SHP77 (cell line): ENCODE measurements at regions not wholly inside any gene's neighbourhood (a gene's known extent, or its start where the extent isn't known, plus 50 kb on each side); places are given as distances from the start of the nearest gene placed in this dataset.
"Not testable (repeated sequence)": the region's sequence is repeated elsewhere in the genome, so short reads cannot be mapped to it uniquely, and the experiment has no call there.

Source experiments
- DNase-seq, 2 experiments: peaks; one replicate each; lab custom pipeline; 2025; lab: John Stamatoyannopoulos, UW

- no peak for DNase-seq
Observed at GRCh38 chr7:94109556-94109955, 105.4 kb upstream of the BET1 start.

GRCh38 chr7:94111009-94111408 lies 106.9 kb upstream of the BET1 start:
- no peak for DNase-seq

DNA sequence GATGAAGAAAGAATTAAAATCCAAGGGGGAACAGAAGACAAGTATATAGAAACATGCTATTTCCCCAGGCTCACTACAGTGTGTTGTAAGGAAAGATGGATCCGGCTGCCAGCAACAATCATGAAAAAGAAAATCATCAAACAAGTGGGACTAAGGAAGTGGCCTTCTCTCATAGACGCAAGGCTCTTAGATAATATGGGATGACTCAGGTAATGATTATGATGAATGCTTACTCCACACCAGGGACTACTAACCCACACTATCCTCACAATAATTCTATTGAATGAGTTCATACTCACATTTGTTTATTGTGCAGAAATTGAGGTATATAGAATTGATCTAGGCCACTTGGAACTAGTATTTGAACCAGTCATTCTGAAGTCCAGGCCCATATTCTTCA lies 111.2 kb upstream of the BET1 start:
- DNase-seq = no peak

DNA sequence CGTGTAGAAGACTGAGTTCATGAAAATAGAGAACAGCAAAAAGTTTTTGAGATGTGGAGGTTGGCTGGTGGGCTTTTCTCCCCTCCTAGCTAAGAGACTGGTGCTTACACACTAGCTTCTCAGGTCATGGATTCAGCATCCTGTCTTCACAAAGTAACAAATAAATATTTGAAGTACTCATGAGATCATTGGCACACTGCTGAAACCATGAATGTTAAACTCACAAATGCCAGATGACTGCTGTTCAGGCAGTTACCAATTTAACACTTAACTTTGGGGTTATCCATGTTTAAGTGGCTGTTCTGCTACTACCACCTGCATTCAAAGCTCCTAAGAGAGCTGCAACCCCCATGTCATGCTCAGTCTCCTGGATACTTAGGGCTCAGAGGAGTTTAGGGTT lies 119.0 kb upstream of the BET1 start:
- no peak for DNase-seq

GRCh38 chr7:94127026-94127425 lies 122.9 kb upstream of the BET1 start:
- DNase-seq = no peak

- DNase-seq = no peak
Observed at GRCh38 chr7:94128072-94128471, 123.9 kb upstream of the BET1 start.

- no peak for DNase-seq
Observed at GRCh38 chr7:94129443-94130140, 125.4 kb upstream of the BET1 start.

- DNase-seq = no peak
Observed at GRCh38 chr7:94130716-94131115, 126.6 kb upstream of the BET1 start.

DNA sequence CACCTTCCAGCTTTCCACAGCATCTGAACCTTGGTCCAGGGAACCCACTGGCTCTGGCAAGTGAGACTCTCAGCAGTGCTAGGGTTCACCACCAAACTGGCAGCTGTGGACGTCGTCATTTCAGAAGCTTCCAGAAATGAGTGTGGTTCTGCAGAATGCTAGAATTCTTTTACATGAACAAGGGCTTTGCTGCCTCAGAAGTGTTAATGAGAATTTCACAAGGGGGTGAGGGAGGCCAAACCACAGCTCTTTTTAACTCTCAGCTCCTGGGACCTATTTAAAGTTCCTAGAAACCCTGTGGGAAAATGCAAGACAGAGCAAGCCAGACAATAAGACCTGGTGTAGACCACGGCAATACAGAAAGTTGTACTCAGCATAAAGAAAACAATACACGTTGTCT lies 129.3 kb upstream of the BET1 start:
- no peak for DNase-seq

DNA sequence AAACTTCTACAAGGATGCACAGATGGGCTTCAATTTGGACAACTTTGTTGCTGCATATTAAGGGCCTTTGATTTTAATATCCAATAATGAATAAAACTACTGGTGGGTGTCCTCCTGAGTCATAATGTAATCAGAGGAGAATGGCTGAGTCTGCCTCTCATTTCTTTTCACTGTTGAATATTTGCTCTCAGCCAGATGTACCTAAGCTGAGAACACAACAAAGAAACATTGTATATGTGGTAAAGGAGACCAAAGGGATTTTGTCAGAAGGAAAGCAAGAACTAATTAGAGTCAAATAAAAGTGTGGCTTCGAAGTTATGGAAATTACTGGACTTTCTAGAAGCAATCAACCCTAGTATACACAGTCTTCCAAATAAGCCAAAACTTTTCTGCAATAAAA lies 131.0 kb upstream of the BET1 start:
- DNase-seq = no peak

- DNase-seq = no peak
Observed at GRCh38 chr7:94142281-94142680, 138.1 kb upstream of the BET1 start.

DNA sequence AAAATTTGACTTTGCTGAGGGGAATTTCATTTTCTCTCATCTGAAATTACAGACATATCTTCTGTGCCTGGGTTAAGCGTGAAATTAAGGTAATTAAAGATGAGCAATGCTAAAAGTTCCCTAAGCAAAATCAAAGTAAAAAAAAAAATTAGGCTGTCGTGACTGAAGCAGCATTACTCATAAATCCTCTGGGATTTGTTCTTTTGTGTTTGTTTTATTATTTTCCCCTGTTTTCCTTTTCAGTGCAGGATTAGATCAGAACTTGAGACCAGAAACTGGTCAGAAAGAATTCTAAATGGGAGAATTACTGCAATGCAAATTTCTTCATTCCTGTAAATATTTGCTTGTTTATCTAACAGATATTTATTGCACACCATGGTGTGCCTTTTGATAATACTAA lies 141.4 kb upstream of the BET1 start:
- DNase-seq = no peak

DNA sequence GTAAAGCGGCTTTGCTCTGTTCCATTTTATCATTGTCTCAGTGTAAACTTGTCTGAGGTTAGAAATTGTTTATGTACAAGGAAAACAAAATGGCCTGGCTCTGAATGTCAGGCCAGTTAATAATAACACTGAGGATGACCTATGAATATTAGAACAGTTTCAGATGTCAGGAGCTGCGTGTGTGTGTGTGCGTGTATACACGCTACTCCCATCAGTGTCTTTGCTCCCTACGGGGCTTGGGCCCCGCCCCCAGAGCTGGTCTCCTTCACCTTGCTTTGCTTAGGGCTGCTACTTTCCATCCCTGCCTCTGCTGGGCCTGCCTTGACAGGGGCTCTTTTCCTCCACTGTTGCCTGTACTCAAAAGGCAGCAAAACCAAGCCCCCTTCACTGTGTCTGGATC lies 142.3 kb upstream of the BET1 start:
- DNase-seq = no peak

GRCh38 chr7:94149789-94150545 lies 145.8 kb upstream of the BET1 start:
- DNase-seq = no peak

DNA sequence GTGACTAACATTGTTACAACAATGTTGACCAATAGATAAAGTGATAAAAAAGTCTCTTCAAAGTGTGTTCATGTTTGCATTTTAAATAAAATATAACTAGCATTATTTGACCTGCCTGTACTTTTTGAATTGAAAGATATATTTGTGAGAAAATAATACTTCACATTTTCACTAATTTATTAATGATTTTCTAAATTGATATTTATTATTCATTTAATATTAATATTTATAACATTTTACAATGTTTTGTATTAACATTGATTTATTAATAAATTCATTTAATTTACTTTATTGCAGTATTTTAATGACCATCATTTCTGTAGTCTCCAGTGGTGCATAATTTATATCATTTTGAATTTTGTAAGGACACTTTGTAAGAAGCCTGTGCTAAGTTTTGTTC lies 150.0 kb upstream of the BET1 start:
- DNase-seq = no peak

DNA sequence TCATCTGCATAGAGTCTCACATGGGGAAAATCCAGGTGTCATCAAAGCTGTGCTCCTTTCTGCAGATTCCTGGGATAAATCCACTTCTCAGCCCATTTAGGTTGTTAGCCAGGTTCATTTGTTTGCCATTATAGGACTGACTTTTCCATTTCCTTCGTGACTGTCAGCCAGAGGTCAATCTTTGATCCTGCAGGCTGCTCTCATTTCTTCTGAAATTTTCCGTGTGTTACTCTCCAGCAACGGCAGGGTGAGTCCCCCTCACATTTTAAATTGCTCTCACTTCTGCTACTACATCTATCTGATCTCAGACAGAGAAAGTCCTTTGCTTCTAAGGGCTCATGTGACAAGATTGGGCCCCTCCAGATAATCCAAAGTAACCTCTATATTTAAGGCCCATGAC lies 150.7 kb upstream of the BET1 start:
- DNase-seq = no peak

DNA sequence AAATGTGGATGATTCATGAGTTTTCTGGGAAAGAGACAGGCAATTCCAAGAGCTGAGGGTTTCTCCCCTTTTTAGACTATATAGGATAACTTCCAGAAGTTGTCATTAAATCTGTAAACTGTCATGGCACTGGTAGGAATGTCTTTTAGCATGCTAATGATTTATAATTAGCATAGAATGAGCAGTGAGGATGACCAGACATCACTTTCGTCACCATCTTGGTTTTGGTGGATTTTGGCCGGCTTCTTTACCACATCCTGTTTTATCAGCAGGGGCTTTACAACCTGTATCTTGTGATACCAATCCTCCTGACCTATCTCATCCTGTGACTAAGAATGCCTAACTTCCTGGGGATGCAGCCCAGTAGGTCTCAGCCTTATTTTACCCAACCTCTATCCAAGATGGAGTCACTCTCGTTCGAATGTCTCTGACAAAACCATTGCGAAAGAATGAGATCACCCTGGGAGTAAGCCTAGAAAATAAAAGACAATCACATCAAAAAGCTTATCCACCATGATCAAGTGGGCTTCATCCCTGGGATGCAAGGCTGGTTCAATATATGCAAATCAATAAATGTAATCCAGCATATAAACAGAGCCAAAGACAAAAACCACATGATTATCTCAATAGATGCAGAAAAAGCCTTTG lies 153.6 kb upstream of the BET1 start:
- not testable (repeated sequence) for DNase-seq

- no peak for DNase-seq
Observed at GRCh38 chr7:94160719-94161435, 156.7 kb upstream of the BET1 start.

- no peak for DNase-seq
Observed at GRCh38 chr7:94161476-94161875, 157.3 kb upstream of the BET1 start.

GRCh38 chr7:94169682-94170081 lies 165.5 kb upstream of the BET1 start:
- no peak for DNase-seq

GRCh38 chr7:94170836-94171235 lies 166.7 kb upstream of the BET1 start:
- no peak for DNase-seq

GRCh38 chr7:94173436-94173835 lies 169.3 kb upstream of the BET1 start:
- no peak for DNase-seq

DNA sequence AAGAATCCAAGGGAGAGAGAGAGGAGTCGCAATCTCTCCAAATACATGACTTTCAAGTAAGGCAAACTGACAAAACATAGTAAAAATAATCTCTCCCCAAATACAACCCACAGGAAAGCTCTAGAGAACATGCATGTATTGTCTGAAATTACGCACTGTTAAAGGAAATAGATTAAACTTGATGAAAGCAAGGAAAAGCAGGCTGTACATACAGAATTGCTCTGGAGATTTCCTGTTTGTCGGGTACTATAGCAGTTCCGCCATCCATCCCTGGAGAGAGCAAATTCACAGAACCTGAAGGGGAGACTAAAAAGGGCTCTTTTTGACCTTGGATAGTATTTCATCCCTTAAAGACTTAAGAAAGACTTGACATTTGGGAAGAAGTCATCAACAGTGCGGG lies 170.2 kb upstream of the BET1 start:
- DNase-seq = no peak
